Peyer's patch (tissue), 4 donors: ENCODE measurements at regions not wholly inside any gene's neighbourhood (a gene's known extent, or its start where the extent isn't known, plus 50 kb on each side); places are given as distances from the start of the nearest gene placed in this dataset.

Source experiments
- DNase-seq, 3 donors: peaks; one replicate each; pipeline ENCODE4 v3.0.0-alpha.2; 2017 to 2019
- H3K27ac ChIP-seq, 4 donors: fragments of 200-600 bp; sonication (generic); one replicate each; pipeline ENCODE4 v1.5.1; 2016 to 2019
- H3K27me3 ChIP-seq, 2 donors: fragments of 200-600 bp; sonication (generic); one replicate each; pipeline ENCODE4 v1.5.1; 2019
- H3K36me3 ChIP-seq, 3 donors: fragments of 200-600 bp; sonication (generic); one replicate each; pipeline ENCODE4 v1.5.1; 2016 to 2019
- H3K4me1 ChIP-seq, 4 donors: fragments of 200-600 bp; sonication (generic); one replicate each; pipeline ENCODE4 v1.5.1; 2016 to 2019
- H3K4me3 ChIP-seq, 4 donors: fragments of 200-600 bp; sonication (generic); 1 replicate in 3 of 4; 2 replicates in 1 of 4; pipeline ENCODE4 v1.5.1; 2016 to 2019; ENCODE audit warnings: mild to moderate bottlenecking in 1 of 4
- H3K9me3 ChIP-seq, 4 donors: fragments of 200-600 bp; sonication (generic); one replicate each; pipeline ENCODE4 v1.5.1; 2016 to 2019; ENCODE audit warnings: mild to moderate bottlenecking in 1 of 4
- POLR2A ChIP-seq, 2 donors: fragments of 450-650 bp; IDR thresholded peaks; one replicate each; pipeline ENCODE4 v1.5.1; 2017; ENCODE audit warnings: antibody characterized with exemption in 2 of 2, mild to moderate bottlenecking in 2 of 2, moderate library complexity in 2 of 2
- TF ChIP-seq, protein P1 (sequence below), 6 experiments: fragments of 450-650 bp in 4 of 6; fragments of 200-600 bp in 2 of 6; sonication (generic) in 1 of 6; IDR thresholded peaks; one replicate each; pipeline ENCODE4 v1.5.1; 2017 to 2019; ENCODE audit warnings: antibody characterized with exemption in 6 of 6, mild to moderate bottlenecking in 3 of 6, moderate library complexity in 1 of 6

DNA sequence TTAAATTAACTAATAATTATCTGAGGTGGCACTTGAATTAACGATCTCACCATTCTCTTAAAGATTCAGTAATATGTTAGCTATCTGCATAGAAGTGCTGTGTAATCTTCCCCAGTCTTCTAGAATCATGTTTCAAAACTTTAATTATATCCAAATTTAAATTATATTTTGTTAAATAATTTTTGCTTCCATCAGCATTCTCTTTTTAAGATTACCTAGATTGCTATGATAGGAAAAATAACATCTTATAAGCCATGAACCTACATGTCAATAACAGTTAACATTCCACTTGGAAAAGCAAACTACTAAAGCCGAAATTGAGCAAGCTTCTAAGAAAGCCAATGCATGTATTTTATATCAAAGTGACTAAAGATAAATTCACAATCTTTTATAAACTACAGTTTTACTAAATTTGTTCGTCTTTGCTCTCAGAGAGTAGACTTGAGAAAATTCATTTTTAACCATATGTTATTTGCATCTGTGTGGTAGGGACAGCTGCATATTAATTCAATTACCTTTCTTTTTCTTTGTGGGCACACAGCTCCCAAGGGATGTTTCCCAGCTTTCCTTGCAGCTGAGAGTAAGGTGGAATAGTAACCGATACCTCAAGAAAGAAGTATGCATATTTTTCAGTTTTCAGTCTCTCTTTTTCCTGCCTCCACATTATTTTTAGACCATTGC is 105.4 kb upstream of the ABCB5 start:
- H3K4me1 ChIP-seq: no peaks in the 10 kb centered on the region
- DNase-seq: no peak
- no peaks in the 10 kb centered on the region for H3K36me3 ChIP-seq
- H3K4me3 ChIP-seq: no peak overlapping the region
- H3K27me3 ChIP-seq: no peaks in the 10 kb centered on the region
- TF ChIP-seq POLR2A (IDR thresholded peaks at IDR 0.05): no peak
- TF ChIP-seq, protein P1, sequence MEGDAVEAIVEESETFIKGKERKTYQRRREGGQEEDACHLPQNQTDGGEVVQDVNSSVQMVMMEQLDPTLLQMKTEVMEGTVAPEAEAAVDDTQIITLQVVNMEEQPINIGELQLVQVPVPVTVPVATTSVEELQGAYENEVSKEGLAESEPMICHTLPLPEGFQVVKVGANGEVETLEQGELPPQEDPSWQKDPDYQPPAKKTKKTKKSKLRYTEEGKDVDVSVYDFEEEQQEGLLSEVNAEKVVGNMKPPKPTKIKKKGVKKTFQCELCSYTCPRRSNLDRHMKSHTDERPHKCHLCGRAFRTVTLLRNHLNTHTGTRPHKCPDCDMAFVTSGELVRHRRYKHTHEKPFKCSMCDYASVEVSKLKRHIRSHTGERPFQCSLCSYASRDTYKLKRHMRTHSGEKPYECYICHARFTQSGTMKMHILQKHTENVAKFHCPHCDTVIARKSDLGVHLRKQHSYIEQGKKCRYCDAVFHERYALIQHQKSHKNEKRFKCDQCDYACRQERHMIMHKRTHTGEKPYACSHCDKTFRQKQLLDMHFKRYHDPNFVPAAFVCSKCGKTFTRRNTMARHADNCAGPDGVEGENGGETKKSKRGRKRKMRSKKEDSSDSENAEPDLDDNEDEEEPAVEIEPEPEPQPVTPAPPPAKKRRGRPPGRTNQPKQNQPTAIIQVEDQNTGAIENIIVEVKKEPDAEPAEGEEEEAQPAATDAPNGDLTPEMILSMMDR (IDR thresholded peaks at IDR 0.05): no peak
- H3K27ac ChIP-seq: no peak overlapping the region
- H3K9me3 ChIP-seq: no peaks in the 10 kb centered on the region

DNA sequence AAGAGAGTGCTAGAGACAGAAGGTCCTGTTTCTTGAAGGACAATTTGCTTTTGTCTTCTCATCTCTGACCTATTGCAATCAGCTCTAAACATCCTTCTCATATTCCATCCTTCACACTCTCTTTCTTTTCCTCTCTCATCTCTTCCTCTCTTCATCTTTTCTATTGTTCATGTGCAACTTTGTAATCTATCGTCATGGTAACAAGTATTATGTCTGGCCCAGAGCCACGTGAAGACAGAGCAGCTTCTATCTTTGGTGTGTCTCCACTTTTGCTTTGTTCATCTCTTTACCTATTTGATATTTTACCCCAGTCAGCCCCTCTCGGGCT is 104.9 kb upstream of the ABCB5 start:
- Histone ChIP-seq H3K27me3 (no peaks in the 10 kb centered on the region), H3K9me3 (no peaks in the 10 kb centered on the region), H3K4me1 (no peaks in the 10 kb centered on the region), H3K27ac (no peak overlapping the region), H3K36me3 (no peaks in the 10 kb centered on the region), H3K4me3 (no peak overlapping the region)
- TF ChIP-seq POLR2A (IDR thresholded peaks at IDR 0.05): no peak
- TF ChIP-seq, protein P1 (IDR thresholded peaks at IDR 0.05): no peak
- DNase-seq: no peak

DNA sequence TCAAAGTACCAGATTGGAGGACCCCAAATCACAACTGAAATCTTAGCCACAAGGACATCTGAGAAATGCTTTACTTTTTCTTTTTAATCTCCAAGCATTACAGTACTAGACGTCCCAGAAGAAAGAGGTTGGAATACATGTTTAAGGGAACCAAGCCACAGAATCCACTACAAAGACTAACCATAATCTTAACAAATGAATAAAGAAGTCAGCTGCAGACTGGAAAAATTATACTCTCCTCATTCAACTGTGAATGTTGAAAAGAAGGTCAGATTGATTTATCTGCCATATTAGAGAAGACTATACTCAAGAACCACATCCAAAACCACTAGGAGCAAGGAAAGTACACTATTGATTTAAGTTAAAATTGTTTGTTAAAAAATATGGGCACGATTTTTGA is 102.1 kb upstream of the ABCB5 start:
- DNase-seq: no peak
- no peaks in the 10 kb centered on the region for H3K9me3 ChIP-seq
- no peaks in the 10 kb centered on the region for H3K27me3 ChIP-seq

GRCh38 chr7:20513897-20514296 is 101.6 kb upstream of the ABCB5 start:
- Histone ChIP-seq H3K27ac (no peak overlapping the region), H3K4me1 (no peaks in the 10 kb centered on the region), H3K27me3 (no peaks in the 10 kb centered on the region), H3K36me3 (no peaks in the 10 kb centered on the region), H3K4me3 (no peak overlapping the region), H3K9me3 (no peaks in the 10 kb centered on the region)
- no peak for DNase-seq
- TF ChIP-seq POLR2A (IDR thresholded peaks at IDR 0.05): no peak
- TF ChIP-seq, protein P1 (IDR thresholded peaks at IDR 0.05): no peak

More for the DNA sequence above, 102.1 kb upstream of the ABCB5 start:
- Histone ChIP-seq H3K4me3 (no peak overlapping the region), H3K36me3 (no peaks in the 10 kb centered on the region), H3K4me1 (no peaks in the 10 kb centered on the region), H3K27ac (no peak overlapping the region)
- TF ChIP-seq, protein P1 (IDR thresholded peaks at IDR 0.05): no peak
- no peak for TF ChIP-seq POLR2A (IDR thresholded peaks at IDR 0.05)

GRCh38 chr7:20514364-20514763 is 101.1 kb upstream of the ABCB5 start:
- TF ChIP-seq, protein P1 (IDR thresholded peaks at IDR 0.05): no peak
- TF ChIP-seq POLR2A (IDR thresholded peaks at IDR 0.05): no peak
- DNase-seq: no peak
- no peak overlapping the region for H3K27ac ChIP-seq
- H3K27me3 ChIP-seq: no peaks in the 10 kb centered on the region
- H3K36me3 ChIP-seq: no peaks in the 10 kb centered on the region
- no peaks in the 10 kb centered on the region for H3K9me3 ChIP-seq
- no peaks in the 10 kb centered on the region for H3K4me1 ChIP-seq
- H3K4me3 ChIP-seq: no peak overlapping the region

- Histone ChIP-seq H3K27me3 (no peaks in the 10 kb centered on the region), H3K4me1 (no peaks in the 10 kb centered on the region), H3K27ac (no peak overlapping the region), H3K4me3 (no peak overlapping the region), H3K36me3 (no peaks in the 10 kb centered on the region), H3K9me3 (no peaks in the 10 kb centered on the region)
- TF ChIP-seq, protein P1 (IDR thresholded peaks at IDR 0.05): no peak
- no peak for TF ChIP-seq POLR2A (IDR thresholded peaks at IDR 0.05)
- no peak for DNase-seq
These were observed 95.8 kb upstream of the ABCB5 start for GRCh38 chr7:20519645-20520044.
